Body of pancreas (tissue), 4 donors: ENCODE measurements at regions not wholly inside any gene's neighbourhood (a gene's known extent, or its start where the extent isn't known, plus 50 kb on each side); places are given as distances from the start of the nearest gene placed in this dataset.

Experiments used
- POLR2A ChIP-seq, 3 donors: fragments of 450-650 bp; IDR thresholded peaks; one replicate each; pipeline ENCODE4 v1.6.1; 2016; ENCODE audit warnings: antibody characterized with exemption in 3 of 3, mild to moderate bottlenecking in 2 of 3
- TF ChIP-seq, protein P1 (sequence below), 7 experiments: fragments of 450-650 bp in 4 of 7; fragments of 200-600 bp in 3 of 7; sonication (generic) in 3 of 7; IDR thresholded peaks; one replicate each; pipeline ENCODE4 v1.5.1; 2016 to 2019; ENCODE audit warnings: antibody characterized with exemption in 7 of 7

DNA sequence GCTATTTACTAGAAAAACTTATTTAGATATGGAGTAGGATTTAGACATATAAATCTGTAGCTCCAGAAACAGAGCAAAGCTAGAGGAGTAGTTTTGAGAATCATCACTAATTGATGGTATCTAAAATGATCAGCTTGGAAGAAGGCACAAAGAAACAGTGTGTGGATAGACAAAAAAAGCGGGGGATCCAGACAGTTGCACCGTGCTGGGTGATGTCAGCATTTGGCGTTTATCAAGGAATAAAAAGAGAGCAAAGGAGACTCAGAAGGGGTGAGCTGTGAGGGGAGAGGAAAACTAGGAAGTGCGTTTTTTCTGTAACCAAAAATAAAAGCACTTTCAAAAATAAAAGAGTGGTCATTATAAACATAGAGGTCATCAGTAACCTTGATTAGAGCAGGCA is 90.5 kb upstream of the GPRIN3 start:
- TF ChIP-seq, protein P1, sequence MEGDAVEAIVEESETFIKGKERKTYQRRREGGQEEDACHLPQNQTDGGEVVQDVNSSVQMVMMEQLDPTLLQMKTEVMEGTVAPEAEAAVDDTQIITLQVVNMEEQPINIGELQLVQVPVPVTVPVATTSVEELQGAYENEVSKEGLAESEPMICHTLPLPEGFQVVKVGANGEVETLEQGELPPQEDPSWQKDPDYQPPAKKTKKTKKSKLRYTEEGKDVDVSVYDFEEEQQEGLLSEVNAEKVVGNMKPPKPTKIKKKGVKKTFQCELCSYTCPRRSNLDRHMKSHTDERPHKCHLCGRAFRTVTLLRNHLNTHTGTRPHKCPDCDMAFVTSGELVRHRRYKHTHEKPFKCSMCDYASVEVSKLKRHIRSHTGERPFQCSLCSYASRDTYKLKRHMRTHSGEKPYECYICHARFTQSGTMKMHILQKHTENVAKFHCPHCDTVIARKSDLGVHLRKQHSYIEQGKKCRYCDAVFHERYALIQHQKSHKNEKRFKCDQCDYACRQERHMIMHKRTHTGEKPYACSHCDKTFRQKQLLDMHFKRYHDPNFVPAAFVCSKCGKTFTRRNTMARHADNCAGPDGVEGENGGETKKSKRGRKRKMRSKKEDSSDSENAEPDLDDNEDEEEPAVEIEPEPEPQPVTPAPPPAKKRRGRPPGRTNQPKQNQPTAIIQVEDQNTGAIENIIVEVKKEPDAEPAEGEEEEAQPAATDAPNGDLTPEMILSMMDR (IDR thresholded peaks at IDR 0.05) = no peak
- no peak for TF ChIP-seq POLR2A (IDR thresholded peaks at IDR 0.05)
